ENCODE measurements at regions not wholly inside any gene's neighbourhood (a gene's known extent, or its start where the extent isn't known, plus 50 kb on each side); places are given as distances from the start of the nearest gene placed in this dataset.

- POLR2A ChIA-PET, result no interaction called here
- no peak for DNase-seq (ENCODE audit: extremely low spot score)
- CTCF ChIA-PET, result interaction anchor here (1.6 kb wide), 1 partner anchor 10 kb away, joined by 4 read pairs; no protein-coding TSS in a partner anchor
- TF ChIP-seq, protein P1, sequence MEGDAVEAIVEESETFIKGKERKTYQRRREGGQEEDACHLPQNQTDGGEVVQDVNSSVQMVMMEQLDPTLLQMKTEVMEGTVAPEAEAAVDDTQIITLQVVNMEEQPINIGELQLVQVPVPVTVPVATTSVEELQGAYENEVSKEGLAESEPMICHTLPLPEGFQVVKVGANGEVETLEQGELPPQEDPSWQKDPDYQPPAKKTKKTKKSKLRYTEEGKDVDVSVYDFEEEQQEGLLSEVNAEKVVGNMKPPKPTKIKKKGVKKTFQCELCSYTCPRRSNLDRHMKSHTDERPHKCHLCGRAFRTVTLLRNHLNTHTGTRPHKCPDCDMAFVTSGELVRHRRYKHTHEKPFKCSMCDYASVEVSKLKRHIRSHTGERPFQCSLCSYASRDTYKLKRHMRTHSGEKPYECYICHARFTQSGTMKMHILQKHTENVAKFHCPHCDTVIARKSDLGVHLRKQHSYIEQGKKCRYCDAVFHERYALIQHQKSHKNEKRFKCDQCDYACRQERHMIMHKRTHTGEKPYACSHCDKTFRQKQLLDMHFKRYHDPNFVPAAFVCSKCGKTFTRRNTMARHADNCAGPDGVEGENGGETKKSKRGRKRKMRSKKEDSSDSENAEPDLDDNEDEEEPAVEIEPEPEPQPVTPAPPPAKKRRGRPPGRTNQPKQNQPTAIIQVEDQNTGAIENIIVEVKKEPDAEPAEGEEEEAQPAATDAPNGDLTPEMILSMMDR (IDR thresholded peaks at IDR 0.05; ENCODE audit: control extremely low read depth, extremely low read depth, low read depth, missing control alignments), result no peak
Observed at GRCh38 chr13:69589531-69590235, 517.9 kb upstream of the ATXN8OS start.

GRCh38 chr13:69585656-69586055 is 522.0 kb upstream of the ATXN8OS start:
- no peak for DNase-seq (ENCODE audit: extremely low spot score)
- ChIA-PET CTCF (interaction anchor here (1.2 to 1.3 kb wide), 2 partner anchors 9 to 10 kb away, joined by 3 read pairs; no protein-coding TSS in a partner anchor), POLR2A (no interaction called here)
- TF ChIP-seq, protein P1 (IDR thresholded peaks at IDR 0.05; ENCODE audit: control extremely low read depth, extremely low read depth, low read depth, missing control alignments), result no peak

DNA sequence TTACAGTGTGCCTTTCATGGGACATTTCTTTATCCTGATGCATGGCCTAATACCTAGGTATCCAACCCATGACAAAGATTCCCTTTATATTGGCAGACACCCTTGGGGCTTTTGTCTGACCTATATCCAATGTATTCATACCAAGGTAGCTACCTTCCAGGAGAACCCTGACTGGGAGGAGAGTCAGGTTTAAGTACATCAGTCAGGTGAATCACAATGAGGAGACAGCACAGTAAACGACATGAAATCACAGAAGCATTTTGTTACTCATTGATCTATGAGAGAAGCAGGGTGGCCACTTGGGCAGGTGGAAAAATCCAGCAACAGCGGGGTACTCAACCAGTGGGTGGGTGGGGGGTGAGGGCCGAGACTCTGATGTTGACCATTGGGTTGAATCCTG is 527.4 kb upstream of the ATXN8OS start:
- DNase-seq (ENCODE audit: extremely low spot score), result no peak
- TF ChIP-seq, protein P1 (IDR thresholded peaks at IDR 0.05; ENCODE audit: control extremely low read depth, extremely low read depth, low read depth, missing control alignments), result no peak
- ChIA-PET POLR2A (no interaction called here), CTCF (interaction anchor here (0.9 to 1.6 kb wide), 6 partner anchors 9 to 279 kb away, joined by 3 to 4 read pairs (median 3); no protein-coding TSS in a partner anchor)

GRCh38 chr13:69579351-69579750 is 528.3 kb upstream of the ATXN8OS start:
- CTCF ChIA-PET, result interaction anchor here (1.2 to 1.6 kb wide), 3 partner anchors 10 to 280 kb away, joined by 3 to 4 read pairs (median 4); no protein-coding TSS in a partner anchor
- TF ChIP-seq, protein P1 (IDR thresholded peaks at IDR 0.05; ENCODE audit: control extremely low read depth, extremely low read depth, low read depth, missing control alignments), result peak; percentile 44
- no peak for DNase-seq (ENCODE audit: extremely low spot score)
- POLR2A ChIA-PET, result no interaction called here

DNA sequence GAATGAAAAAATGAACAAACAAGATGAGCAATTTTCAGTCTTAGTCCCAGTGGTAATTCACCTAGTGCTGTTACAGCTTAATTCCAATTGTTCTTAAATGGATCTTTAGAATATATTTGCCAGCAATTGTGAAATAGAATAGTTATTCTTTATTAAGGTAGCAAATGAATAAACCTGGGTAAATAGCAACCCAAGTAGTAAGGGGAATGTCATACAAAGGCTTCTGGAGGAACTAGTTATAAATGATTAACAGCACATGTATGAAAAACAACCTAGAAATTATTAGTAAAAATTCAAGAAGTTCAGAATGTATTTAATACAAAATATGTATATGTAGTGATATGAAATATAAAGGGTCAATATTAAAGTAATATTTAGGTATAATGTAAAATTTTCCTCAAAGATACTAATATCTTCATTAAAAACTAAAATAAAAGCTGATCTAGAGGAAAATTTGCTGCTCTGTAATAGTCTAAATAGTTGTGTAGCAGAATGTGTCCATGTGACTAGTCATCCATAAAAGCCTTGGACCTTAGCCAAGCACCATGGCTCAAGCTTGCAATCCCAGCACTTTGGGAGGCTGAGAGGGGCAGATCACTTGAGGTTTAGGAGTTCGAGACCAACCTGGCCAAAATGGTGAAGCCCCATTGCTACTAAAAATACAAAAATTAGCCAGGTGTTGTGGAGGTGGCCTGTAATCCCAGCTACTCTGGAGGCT is 535.9 kb upstream of the ATXN8OS start:
- ChIA-PET CTCF (no interaction called here), POLR2A (no interaction called here)
- TF ChIP-seq, protein P1 (IDR thresholded peaks at IDR 0.05; ENCODE audit: control extremely low read depth, extremely low read depth, low read depth, missing control alignments), result no peak
- no peak for DNase-seq (ENCODE audit: extremely low spot score)

- TF ChIP-seq, protein P1 (IDR thresholded peaks at IDR 0.05; ENCODE audit: control extremely low read depth, extremely low read depth, low read depth, missing control alignments), result no peak
- ChIA-PET CTCF (no interaction called here), POLR2A (no interaction called here)
- DNase-seq (ENCODE audit: extremely low spot score), result no peak
Observed at GRCh38 chr13:69567514-69567913, 540.1 kb upstream of the ATXN8OS start.

Measured in GM10248 (cell line).